ENCODE measurements at regions not wholly inside any gene's neighbourhood (a gene's known extent, or its start where the extent isn't known, plus 50 kb on each side); places are given as distances from the start of the nearest gene placed in this dataset.

- TF ChIP-seq ESRRA (CRISPR knock-in tag; IDR thresholded peaks at IDR 0.05; ENCODE audit: borderline replicate concordance) (no peak), MYBL2 (CRISPR knock-in tag; IDR thresholded peaks at IDR 0.05) (no peak), JUN (CRISPR knock-in tag; IDR thresholded peaks at IDR 0.05) (no peak), E2F5 (CRISPR knock-in tag; IDR thresholded peaks at IDR 0.05) (no peak), TP53 (CRISPR knock-in tag; IDR thresholded peaks at IDR 0.05) (no peak)
- TF ChIP-seq, protein P1, sequence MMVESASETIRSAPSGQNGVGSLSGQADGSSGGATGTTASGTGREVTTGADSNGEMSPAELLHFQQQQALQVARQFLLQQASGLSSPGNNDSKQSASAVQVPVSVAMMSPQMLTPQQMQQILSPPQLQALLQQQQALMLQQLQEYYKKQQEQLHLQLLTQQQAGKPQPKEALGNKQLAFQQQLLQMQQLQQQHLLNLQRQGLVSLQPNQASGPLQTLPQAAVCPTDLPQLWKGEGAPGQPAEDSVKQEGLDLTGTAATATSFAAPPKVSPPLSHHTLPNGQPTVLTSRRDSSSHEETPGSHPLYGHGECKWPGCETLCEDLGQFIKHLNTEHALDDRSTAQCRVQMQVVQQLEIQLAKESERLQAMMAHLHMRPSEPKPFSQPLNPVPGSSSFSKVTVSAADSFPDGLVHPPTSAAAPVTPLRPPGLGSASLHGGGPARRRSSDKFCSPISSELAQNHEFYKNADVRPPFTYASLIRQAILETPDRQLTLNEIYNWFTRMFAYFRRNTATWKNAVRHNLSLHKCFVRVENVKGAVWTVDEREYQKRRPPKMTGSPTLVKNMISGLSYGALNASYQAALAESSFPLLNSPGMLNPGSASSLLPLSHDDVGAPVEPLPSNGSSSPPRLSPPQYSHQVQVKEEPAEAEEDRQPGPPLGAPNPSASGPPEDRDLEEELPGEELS (CRISPR knock-in tag; IDR thresholded peaks at IDR 0.05), result no peak
Observed at GRCh38 chr7:73972614-73973013, 55.4 kb upstream of the ELN start (continued).

DNA sequence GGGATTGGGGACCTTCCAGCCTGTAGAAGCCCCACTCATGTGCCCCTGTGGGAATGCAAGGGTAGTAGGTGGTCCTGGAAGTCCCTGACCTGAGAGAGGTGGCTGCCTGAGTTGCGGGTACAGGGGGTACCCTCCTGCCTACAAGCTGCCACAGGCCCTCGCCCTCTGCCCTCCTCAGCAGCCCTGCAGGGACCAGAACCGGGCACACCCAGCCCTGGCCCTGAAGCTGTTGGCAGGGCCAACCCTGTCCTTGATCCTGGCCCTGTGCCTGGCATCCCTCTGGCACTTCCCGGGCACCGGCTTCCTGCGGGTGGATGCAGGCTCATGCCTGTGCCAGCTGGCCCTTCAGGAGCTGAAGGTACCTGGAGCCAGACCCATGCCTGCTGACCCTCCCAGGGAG, 54.9 kb upstream of the ELN start:
- no peaks in the 10 kb centered on the region; the same call in 1 of the 2 replicates for H3K27me3 Mint-ChIP-seq (ENCODE audit: low read depth)
- no peak overlapping the region for H3K4me3 Mint-ChIP-seq
- no peaks in the 10 kb centered on the region for H3K36me3 Mint-ChIP-seq
- POLR2A ChIA-PET, result no interaction called here
- ATAC-seq (no peak), DNase-seq (ENCODE audit: low spot score) (no peak)
- TF ChIP-seq, protein P2, sequence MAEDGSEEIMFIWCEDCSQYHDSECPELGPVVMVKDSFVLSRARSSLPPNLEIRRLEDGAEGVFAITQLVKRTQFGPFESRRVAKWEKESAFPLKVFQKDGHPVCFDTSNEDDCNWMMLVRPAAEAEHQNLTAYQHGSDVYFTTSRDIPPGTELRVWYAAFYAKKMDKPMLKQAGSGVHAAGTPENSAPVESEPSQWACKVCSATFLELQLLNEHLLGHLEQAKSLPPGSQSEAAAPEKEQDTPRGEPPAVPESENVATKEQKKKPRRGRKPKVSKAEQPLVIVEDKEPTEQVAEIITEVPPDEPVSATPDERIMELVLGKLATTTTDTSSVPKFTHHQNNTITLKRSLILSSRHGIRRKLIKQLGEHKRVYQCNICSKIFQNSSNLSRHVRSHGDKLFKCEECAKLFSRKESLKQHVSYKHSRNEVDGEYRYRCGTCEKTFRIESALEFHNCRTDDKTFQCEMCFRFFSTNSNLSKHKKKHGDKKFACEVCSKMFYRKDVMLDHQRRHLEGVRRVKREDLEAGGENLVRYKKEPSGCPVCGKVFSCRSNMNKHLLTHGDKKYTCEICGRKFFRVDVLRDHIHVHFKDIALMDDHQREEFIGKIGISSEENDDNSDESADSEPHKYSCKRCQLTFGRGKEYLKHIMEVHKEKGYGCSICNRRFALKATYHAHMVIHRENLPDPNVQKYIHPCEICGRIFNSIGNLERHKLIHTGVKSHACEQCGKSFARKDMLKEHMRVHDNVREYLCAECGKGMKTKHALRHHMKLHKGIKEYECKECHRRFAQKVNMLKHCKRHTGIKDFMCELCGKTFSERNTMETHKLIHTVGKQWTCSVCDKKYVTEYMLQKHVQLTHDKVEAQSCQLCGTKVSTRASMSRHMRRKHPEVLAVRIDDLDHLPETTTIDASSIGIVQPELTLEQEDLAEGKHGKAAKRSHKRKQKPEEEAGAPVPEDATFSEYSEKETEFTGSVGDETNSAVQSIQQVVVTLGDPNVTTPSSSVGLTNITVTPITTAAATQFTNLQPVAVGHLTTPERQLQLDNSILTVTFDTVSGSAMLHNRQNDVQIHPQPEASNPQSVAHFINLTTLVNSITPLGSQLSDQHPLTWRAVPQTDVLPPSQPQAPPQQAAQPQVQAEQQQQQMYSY (CRISPR knock-in tag; IDR thresholded peaks at IDR 0.05), result no peak
- no peak for TF ChIP-seq SMAD4 (CRISPR knock-in tag; IDR thresholded peaks at IDR 0.05)
- no peak for TF ChIP-seq TCF7 (CRISPR knock-in tag; IDR thresholded peaks at IDR 0.05; ENCODE audit: low read depth)
- no peak for TF ChIP-seq OVOL2 (CRISPR knock-in tag; IDR thresholded peaks at IDR 0.05; ENCODE audit: borderline replicate concordance)
- TF ChIP-seq ZNF232 (CRISPR knock-in tag; IDR thresholded peaks at IDR 0.05), result no peak
- no peak for TF ChIP-seq NR1H2 (CRISPR knock-in tag; IDR thresholded peaks at IDR 0.05)
- TF ChIP-seq ZNF396 (CRISPR knock-in tag; IDR thresholded peaks at IDR 0.05; ENCODE audit: borderline replicate concordance), result no peak
- TF ChIP-seq NFYB (CRISPR knock-in tag; conservative IDR thresholded peaks at IDR 0.05; ENCODE audit: low read depth), result no peak
- CTCF ChIA-PET, result interaction anchor here (1.2 to 4.9 kb wide), 3 partner anchors 24 to 57 kb away, joined by 3 to 21 read pairs (median 3); no protein-coding TSS in a partner anchor
- peaks cover 4% of the 10 kb centered on the region for H3K4me1 Mint-ChIP-seq
- H3K27ac Mint-ChIP-seq, result no peak overlapping the region
- no peaks in the 10 kb centered on the region for H3K9me3 Mint-ChIP-seq

DNA sequence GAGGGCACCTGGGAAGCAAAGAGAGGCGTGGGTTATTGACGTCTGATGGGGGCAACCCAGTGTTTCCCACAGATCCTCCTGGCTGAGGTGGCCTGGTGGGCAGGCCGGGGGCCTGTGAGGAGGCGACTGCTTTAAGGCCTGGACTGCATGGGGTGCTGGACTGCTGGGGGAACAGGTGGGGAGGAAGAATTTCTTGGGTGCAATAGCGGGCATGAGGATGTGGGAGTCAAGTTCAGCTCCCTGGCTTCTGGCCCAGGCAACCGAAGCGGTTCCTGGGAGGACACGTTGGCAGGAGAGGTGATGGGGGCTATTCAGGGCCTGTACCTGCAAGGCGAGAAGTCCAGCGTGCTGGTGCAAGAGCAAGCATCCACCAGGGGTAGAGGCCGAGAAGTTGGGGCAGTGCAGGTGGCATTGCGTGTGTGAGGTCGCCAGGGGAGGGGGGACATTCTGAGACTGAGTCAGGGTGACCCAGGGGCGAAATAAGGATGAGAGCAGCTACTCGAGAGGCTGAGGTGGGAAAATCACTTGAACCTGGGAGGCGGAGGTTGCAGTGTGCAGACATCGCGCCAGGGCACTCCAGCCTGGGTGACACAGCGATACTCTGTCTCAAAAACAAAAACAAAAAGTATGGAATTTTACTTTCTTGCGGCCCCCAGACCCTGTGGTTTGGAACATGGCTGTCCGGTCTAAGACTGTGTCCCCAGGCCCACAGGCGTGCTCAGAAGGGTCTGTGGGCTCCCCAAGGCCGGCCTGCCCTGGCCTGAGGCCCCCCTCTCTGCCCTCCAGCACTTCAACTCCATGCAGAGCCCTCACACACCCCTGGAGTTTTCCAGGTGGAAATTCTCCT, 53.6 kb upstream of the ELN start:
- no peaks in the 10 kb centered on the region for H3K36me3 Mint-ChIP-seq
- H3K4me1 Mint-ChIP-seq, result peaks cover 4% of the 10 kb centered on the region
- no peaks in the 10 kb centered on the region; the same call in 1 of the 2 replicates for H3K27me3 Mint-ChIP-seq (ENCODE audit: low read depth)
- H3K27ac Mint-ChIP-seq, result no peak overlapping the region; the same call in 1 of the 2 replicates
- CTCF ChIA-PET, result interaction anchor here (4.9 kb wide), 1 partner anchor 51 kb away, joined by 21 read pairs; no protein-coding TSS in a partner anchor
- ATAC-seq, result no peak
- H3K9me3 Mint-ChIP-seq, result no peaks in the 10 kb centered on the region
- DNase-seq (ENCODE audit: low spot score), result no peak
- POLR2A ChIA-PET, result no interaction called here
- TF ChIP-seq ZNF317 (CRISPR knock-in tag; IDR thresholded peaks at IDR 0.05; ENCODE audit: borderline replicate concordance, low read depth) (no peak), TEAD4 (CRISPR knock-in tag; IDR thresholded peaks at IDR 0.05) (no peak), HMGA2 (CRISPR knock-in tag; IDR thresholded peaks at IDR 0.05) (no peak), ZNF219 (CRISPR knock-in tag; IDR thresholded peaks at IDR 0.05; ENCODE audit: borderline replicate concordance) (no peak), SMAD4 (CRISPR knock-in tag; IDR thresholded peaks at IDR 0.05) (no peak), MXD4 (CRISPR knock-in tag; IDR thresholded peaks at IDR 0.05; ENCODE audit: borderline replicate concordance) (no peak)
- TF ChIP-seq, protein P3, sequence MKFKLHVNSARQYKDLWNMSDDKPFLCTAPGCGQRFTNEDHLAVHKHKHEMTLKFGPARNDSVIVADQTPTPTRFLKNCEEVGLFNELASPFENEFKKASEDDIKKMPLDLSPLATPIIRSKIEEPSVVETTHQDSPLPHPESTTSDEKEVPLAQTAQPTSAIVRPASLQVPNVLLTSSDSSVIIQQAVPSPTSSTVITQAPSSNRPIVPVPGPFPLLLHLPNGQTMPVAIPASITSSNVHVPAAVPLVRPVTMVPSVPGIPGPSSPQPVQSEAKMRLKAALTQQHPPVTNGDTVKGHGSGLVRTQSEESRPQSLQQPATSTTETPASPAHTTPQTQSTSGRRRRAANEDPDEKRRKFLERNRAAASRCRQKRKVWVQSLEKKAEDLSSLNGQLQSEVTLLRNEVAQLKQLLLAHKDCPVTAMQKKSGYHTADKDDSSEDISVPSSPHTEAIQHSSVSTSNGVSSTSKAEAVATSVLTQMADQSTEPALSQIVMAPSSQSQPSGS (CRISPR knock-in tag; IDR thresholded peaks at IDR 0.05; ENCODE audit: borderline replicate concordance, low read depth), result no peak
- TF ChIP-seq, protein P4, sequence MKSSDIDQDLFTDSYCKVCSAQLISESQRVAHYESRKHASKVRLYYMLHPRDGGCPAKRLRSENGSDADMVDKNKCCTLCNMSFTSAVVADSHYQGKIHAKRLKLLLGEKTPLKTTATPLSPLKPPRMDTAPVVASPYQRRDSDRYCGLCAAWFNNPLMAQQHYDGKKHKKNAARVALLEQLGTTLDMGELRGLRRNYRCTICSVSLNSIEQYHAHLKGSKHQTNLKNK (CRISPR knock-in tag; IDR thresholded peaks at IDR 0.05), result no peak
- TF ChIP-seq, protein P5, sequence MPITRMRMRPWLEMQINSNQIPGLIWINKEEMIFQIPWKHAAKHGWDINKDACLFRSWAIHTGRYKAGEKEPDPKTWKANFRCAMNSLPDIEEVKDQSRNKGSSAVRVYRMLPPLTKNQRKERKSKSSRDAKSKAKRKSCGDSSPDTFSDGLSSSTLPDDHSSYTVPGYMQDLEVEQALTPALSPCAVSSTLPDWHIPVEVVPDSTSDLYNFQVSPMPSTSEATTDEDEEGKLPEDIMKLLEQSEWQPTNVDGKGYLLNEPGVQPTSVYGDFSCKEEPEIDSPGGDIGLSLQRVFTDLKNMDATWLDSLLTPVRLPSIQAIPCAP (CRISPR knock-in tag; IDR thresholded peaks at IDR 0.05), result no peak
- no peak overlapping the region for H3K4me3 Mint-ChIP-seq
